HepG2 (cell line): ENCODE measurements at regions not wholly inside any gene's neighbourhood (a gene's known extent, or its start where the extent isn't known, plus 50 kb on each side); places are given as distances from the start of the nearest gene placed in this dataset.

Experiments used
- ATAC-seq: fragments of 200-7000 bp; cut with Tn5 transposase; 3 replicates; pipeline ENCODE4 v1.9.1; 2020; ENCODE audit warnings: mild to moderate bottlenecking, moderate library complexity
- BruUV-seq: library from RNA; stranded (reverse); fragments of 400-500 nt; replicated peaks from 2 replicates; lab custom pipeline; 2021; lab: Mats Ljungman, UMichigan
- CTCF ChIA-PET: fragments of 300-600 bp; formaldehyde crosslinking; extraction: SDS; loops from one replicate; lab custom pipeline; 2021; ENCODE audit warnings: low total read pairs, inconsistent platforms, low intra/inter-chr PET ratio; lab: Yijun Ruan, JAX
- POLR2A ChIA-PET: fragments of 350-600 bp; sonication (Branson Sonifier 250); formaldehyde crosslinking; loops from one replicate; lab custom pipeline; 2020; ENCODE audit warnings: antibody characterized with exemption, inconsistent platforms; lab: Yijun Ruan, JAX
- DNase-seq: peaks from one replicate; pipeline ENCODE4 v3.0.0-alpha.2; 2015; ENCODE audit warnings: low spot score
- FAIRE-seq: peaks from 3 replicates; lab custom pipeline; 2011; peaks lifted over from hg19 to GRCh38; lab: Jason Lieb, UNC
- H2AFZ ChIP-seq: one replicate; pipeline ENCODE4 v1.6.1; 2011; ENCODE audit warnings: low read length, inconsistent platforms
- H3K27ac ChIP-seq: fragments of 300-600 bp; 3 replicates; pipeline ENCODE4 v1.8.0; 2011; ENCODE audit warnings: mixed run types, mild to moderate bottlenecking, mixed read lengths, low read length, inconsistent platforms; ENCODE audit not compliant: insufficient read depth; ENCODE audit errors: extremely low read length
- H3K27me3 ChIP-seq, 2 experiments: fragments of 200-600 bp in 1 of 2; 2 replicates in 1 of 2; 3 replicates in 1 of 2; pipeline versions ENCODE4 v1.6.0 to v1.8.0; 2011; ENCODE audit warnings: low read length in 2 of 2, mild to moderate bottlenecking in 2 of 2, moderate library complexity in 2 of 2, inconsistent platforms in 1 of 2; ENCODE audit not compliant: insufficient read depth in 2 of 2, control insufficient read depth in 1 of 2
- H3K36me3 ChIP-seq, 2 experiments: fragments of 200-600 bp in 1 of 2; replicated peaks in 1 of 2; 2 replicates in 1 of 2; 3 replicates in 1 of 2; pipeline versions ENCODE4 v1.5.1 to v1.8.0; 2011; ENCODE audit warnings: low read length in 2 of 2, inconsistent platforms in 1 of 2; ENCODE audit not compliant: insufficient read depth in 2 of 2, control insufficient read depth in 1 of 2
- H3K4me1 ChIP-seq: 2 replicates; pipeline ENCODE4 v1.5.1; 2012; ENCODE audit warnings: low read length, inconsistent platforms; ENCODE audit not compliant: insufficient read depth
- H3K4me2 ChIP-seq: 2 replicates; pipeline ENCODE4 v1.6.0; 2011; ENCODE audit warnings: low read depth, low read length, inconsistent platforms
- H3K4me3 ChIP-seq, 3 experiments: fragments of 200-600 bp in 1 of 3; sonication (generic), shearing (Covaris generic) in 1 of 3; replicated peaks in 1 of 3; 2 replicates each; pipeline ENCODE4 v1.5.1; 2011 to 2016; ENCODE audit warnings: low read length in 3 of 3, inconsistent platforms in 2 of 3, low read depth in 2 of 3, mild to moderate bottlenecking in 2 of 3, control low read depth in 1 of 3, mixed read lengths in 1 of 3; ENCODE audit not compliant: insufficient read depth in 1 of 3
- H3K79me2 ChIP-seq: one replicate; pipeline ENCODE4 v1.6.1; 2011; ENCODE audit warnings: low read length, inconsistent platforms; ENCODE audit not compliant: insufficient read depth
- H3K9ac ChIP-seq: 2 replicates; pipeline ENCODE4 v1.6.0; 2011; ENCODE audit warnings: mild to moderate bottlenecking, low read depth, low read length, inconsistent platforms; ENCODE audit not compliant: insufficient read depth
- H3K9me3 ChIP-seq: 2 replicates; pipeline ENCODE4 v1.5.1; 2012; ENCODE audit warnings: mild to moderate bottlenecking, low read length
- H4K20me1 ChIP-seq: 2 replicates; pipeline ENCODE4 v1.6.0; 2011; ENCODE audit warnings: inconsistent platforms, mild to moderate bottlenecking, low read length, moderate library complexity; ENCODE audit not compliant: insufficient read depth
- FIP1L1 ChIP-seq: fragments of 200-400 bp; formaldehyde crosslinking; IDR thresholded peaks from 2 replicates; pipeline ENCODE4 v1.6.1; 2018; ENCODE audit warnings: low read depth, mild to moderate bottlenecking, low read length, moderate library complexity, borderline replicate concordance; ENCODE audit not compliant: insufficient read depth
- GATA4 ChIP-seq: sonication (generic); IDR thresholded peaks from 2 replicates; pipeline ENCODE4 v1.6.1; 2016; ENCODE audit warnings: antibody characterized with exemption, low read depth, borderline replicate concordance
- GATAD1 ChIP-seq: IDR thresholded peaks from 2 replicates; pipeline ENCODE4 v1.6.1; 2016; ENCODE audit warnings: missing genetic modification reagents, missing compliant biosample characterization
- HOXD1 ChIP-seq: sonication (generic); formaldehyde crosslinking; IDR thresholded peaks from 2 replicates; pipeline ENCODE4 v1.5.0; 2020; ENCODE audit warnings: missing genetic modification reagents
- MAFF ChIP-seq: IDR thresholded peaks from 2 replicates; pipeline ENCODE4 v1.6.1; 2011; ENCODE audit warnings: low read depth, low read length, improper control_type of control experiment
- MAFK ChIP-seq, 2 experiments: IDR thresholded peaks in 1 of 2; conservative IDR thresholded peaks in 1 of 2; 2 replicates each; pipeline ENCODE4 v1.6.1; 2011; ENCODE audit warnings: improper control_type of control experiment in 2 of 2, low read length in 2 of 2
- MBNL3 ChIP-seq: fragments of 250-450 bp; sonication (Bioruptor Pico); conservative IDR thresholded peaks from 2 replicates; pipeline ENCODE4 v1.8.0; 2022; ENCODE audit warnings: mild to moderate bottlenecking, inconsistent platforms
- NAIF1 ChIP-seq: sonication (generic); formaldehyde crosslinking; IDR thresholded peaks from 2 replicates; pipeline ENCODE4 v1.5.0; 2020; ENCODE audit warnings: mild to moderate bottlenecking, missing genetic modification reagents, borderline replicate concordance
- NFRKB ChIP-seq: fragments of 450-650 bp; IDR thresholded peaks from 2 replicates; pipeline ENCODE4 v1.6.1; 2017
- NR2F1 ChIP-seq, 2 experiments: fragments of 450-650 bp in 1 of 2; formaldehyde crosslinking in 1 of 2; IDR thresholded peaks; 2 replicates each; pipeline versions ENCODE4 v1.5.0 to v1.6.1; 2016 to 2020; ENCODE audit warnings: mild to moderate bottlenecking in 1 of 2, missing compliant biosample characterization in 1 of 2, missing genetic modification reagents in 1 of 2, moderate library complexity in 1 of 2
- PHF20 ChIP-seq: sonication (generic); formaldehyde crosslinking; IDR thresholded peaks from 2 replicates; pipeline ENCODE4 v1.5.0; 2020; ENCODE audit warnings: mild to moderate bottlenecking, missing genetic modification reagents
- REXO4 ChIP-seq: sonication (generic); formaldehyde crosslinking; IDR thresholded peaks from 2 replicates; pipeline ENCODE4 v1.8.0; 2022; ENCODE audit warnings: missing genetic modification reagents, mild to moderate bottlenecking, borderline replicate concordance
- ZBTB8A ChIP-seq: sonication (generic); formaldehyde crosslinking; IDR thresholded peaks from 2 replicates; pipeline ENCODE4 v1.4.0; 2020; ENCODE audit warnings: mild to moderate bottlenecking, low read depth, missing genetic modification reagents, borderline replicate concordance
- ZNF329 ChIP-seq: sonication (generic); formaldehyde crosslinking; IDR thresholded peaks from 2 replicates; pipeline ENCODE4 v1.9.0; 2021; ENCODE audit warnings: low read depth, mild to moderate bottlenecking, missing genetic modification reagents
- ZNF615 ChIP-seq: sonication (generic); formaldehyde crosslinking; IDR thresholded peaks from 2 replicates; pipeline ENCODE4 v1.5.0; 2020; ENCODE audit warnings: mild to moderate bottlenecking, missing genetic modification reagents, borderline replicate concordance
- WGBS: methylation state at CpG from one replicate; pipeline ENCODE4 v1.1.6; 2017; ENCODE audit warnings: low lambda C conversion rate; 5-methylcytosine and 5-hydroxymethylcytosine counted together
- in situ Hi-C: cut with HindIII; loops from 2 replicates; pipeline ENCODE4 v1.10.0; 2017; ENCODE audit warnings: low pct_unique_long_range_greater_than_20kb; ENCODE audit not compliant: extremely low pct_ligation_motif_present
- intact Hi-C: fragments of 100-400 bp; cut with micrococcal nuclease; formaldehyde crosslinking; loops from one replicate; pipeline ENCODE4 v1.10.0; 2022; ENCODE audit not compliant: unreplicated experiment
- TF ChIP-seq, protein P1 (sequence below): sonication (generic); formaldehyde crosslinking; IDR thresholded peaks from 2 replicates; pipeline ENCODE4 v1.5.0; 2020; ENCODE audit warnings: missing genetic modification reagents

DNA sequence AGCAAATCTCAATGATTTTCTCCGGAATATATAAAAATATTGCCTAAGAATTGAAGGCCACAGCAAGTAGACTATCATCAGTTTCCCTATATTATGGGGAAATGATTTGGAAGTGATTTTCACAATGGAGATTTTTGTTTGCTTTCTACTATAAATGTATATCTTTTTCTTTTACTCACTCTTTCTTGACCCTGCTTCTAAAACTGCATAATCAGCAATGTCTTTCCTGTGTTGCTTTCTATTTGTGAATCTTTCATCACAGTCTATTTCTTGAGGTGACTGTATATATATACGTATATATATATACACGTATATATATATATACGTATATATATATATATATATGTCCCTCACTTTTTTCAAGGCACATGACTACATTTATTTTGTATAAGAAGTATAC is 622.6 kb downstream of the DTWD2 start:
- Histone ChIP-seq H2AFZ (no peak overlapping the region), H3K4me2 (no peak overlapping the region), H3K36me3 (no peaks in the 10 kb centered on the region), H3K9ac (no peak overlapping the region), H3K79me2 (no peaks in the 10 kb centered on the region), H3K4me1 (no peaks in the 10 kb centered on the region), H3K9me3 (no peaks in the 10 kb centered on the region), H3K27me3 (no peaks in the 10 kb centered on the region), H3K27ac (no peak overlapping the region), H4K20me1 (no peaks in the 10 kb centered on the region), H3K4me3 (no peak overlapping the region)
- TF ChIP-seq MBNL3 (CRISPR knock-in tag), result no peak
- TF ChIP-seq MAFF, result peak; percentile 29; the same call in 1 of the 2 replicates
- TF ChIP-seq MAFK (conservative IDR thresholded peaks at IDR 0.05 in 1 of 2, IDR thresholded peaks at IDR 0.05 in 1 of 2; ENCODE audit: low read length in 2 of 2), result peak; percentile 50 to 68
- ChIA-PET CTCF (no interaction called here), POLR2A (no interaction called here)
- intact Hi-C loops (no loop called here), in situ Hi-C loops (no loop called here)
- no peak for FAIRE-seq
- no TSS peak for BruUV-seq
- no peak for DNase-seq
- 12% methylated on average over 4 of the region's 4 CpGs for WGBS
- no peak for ATAC-seq

DNA sequence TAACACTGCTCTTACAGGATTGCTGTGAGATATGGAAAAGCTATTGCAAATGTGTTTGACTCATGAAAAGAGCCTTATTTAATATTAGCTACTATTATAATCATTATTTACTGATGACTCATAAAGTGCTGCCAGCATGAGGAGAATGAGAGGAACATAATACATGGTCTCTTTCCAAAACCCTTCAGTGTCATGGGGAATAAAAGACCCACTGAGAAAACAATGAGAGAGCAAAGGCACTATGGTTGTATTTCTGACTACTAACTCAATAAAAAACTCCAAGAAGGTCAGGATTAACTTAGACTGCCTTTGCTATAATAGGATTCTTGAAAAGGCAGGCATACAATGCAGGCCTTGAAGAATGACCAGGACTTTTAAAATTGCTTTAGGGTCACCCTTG is 633.5 kb downstream of the DTWD2 start:
- no peak overlapping the region for H3K27ac ChIP-seq
- H3K36me3 ChIP-seq, result no peaks in the 10 kb centered on the region
- DNase-seq (no peak), ATAC-seq (no peak), FAIRE-seq (no peak)
- no peaks in the 10 kb centered on the region for H3K9me3 ChIP-seq
- no peaks in the 10 kb centered on the region for H3K27me3 ChIP-seq
- H2AFZ ChIP-seq, result no peak overlapping the region
- no peak overlapping the region for H3K4me2 ChIP-seq
- intact Hi-C loops (no loop called here), in situ Hi-C loops (no loop called here)
- CTCF ChIA-PET, result no interaction called here
- POLR2A ChIA-PET, result no interaction called here
- BruUV-seq, result no TSS peak
- TF ChIP-seq REXO4 (CRISPR knock-in tag), result no peak
- TF ChIP-seq ZNF329 (CRISPR knock-in tag), result no peak
- TF ChIP-seq, protein P1, sequence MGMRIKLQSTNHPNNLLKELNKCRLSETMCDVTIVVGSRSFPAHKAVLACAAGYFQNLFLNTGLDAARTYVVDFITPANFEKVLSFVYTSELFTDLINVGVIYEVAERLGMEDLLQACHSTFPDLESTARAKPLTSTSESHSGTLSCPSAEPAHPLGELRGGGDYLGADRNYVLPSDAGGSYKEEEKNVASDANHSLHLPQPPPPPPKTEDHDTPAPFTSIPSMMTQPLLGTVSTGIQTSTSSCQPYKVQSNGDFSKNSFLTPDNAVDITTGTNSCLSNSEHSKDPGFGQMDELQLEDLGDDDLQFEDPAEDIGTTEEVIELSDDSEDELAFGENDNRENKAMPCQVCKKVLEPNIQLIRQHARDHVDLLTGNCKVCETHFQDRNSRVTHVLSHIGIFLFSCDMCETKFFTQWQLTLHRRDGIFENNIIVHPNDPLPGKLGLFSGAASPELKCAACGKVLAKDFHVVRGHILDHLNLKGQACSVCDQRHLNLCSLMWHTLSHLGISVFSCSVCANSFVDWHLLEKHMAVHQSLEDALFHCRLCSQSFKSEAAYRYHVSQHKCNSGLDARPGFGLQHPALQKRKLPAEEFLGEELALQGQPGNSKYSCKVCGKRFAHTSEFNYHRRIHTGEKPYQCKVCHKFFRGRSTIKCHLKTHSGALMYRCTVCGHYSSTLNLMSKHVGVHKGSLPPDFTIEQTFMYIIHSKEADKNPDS (CRISPR knock-in tag), result no peak
- TF ChIP-seq ZNF615, result no peak
- no peak for TF ChIP-seq ZBTB8A
- no peak for TF ChIP-seq NR2F1 (CRISPR knock-in tag; IDR thresholded peaks at IDR 0.05)
- TF ChIP-seq NAIF1 (CRISPR knock-in tag), result no peak
- no peak for TF ChIP-seq GATA4
- no peak for TF ChIP-seq PHF20
- TF ChIP-seq GATAD1 (CRISPR knock-in tag), result no peak
- no peak for TF ChIP-seq FIP1L1
- no peak for TF ChIP-seq NFRKB
- no peak for TF ChIP-seq HOXD1 (CRISPR knock-in tag)
- no peak overlapping the region for H3K4me3 ChIP-seq
- no peak overlapping the region for H3K9ac ChIP-seq
- H3K79me2 ChIP-seq, result no peaks in the 10 kb centered on the region
- H3K4me1 ChIP-seq, result no peaks in the 10 kb centered on the region
- no peaks in the 10 kb centered on the region for H4K20me1 ChIP-seq
